Dedifferentiated amniotic fluid mesenchymal stem cell (primary cell): ENCODE measurements at regions not wholly inside any gene's neighbourhood (a gene's known extent, or its start where the extent isn't known, plus 50 kb on each side); places are given as distances from the start of the nearest gene placed in this dataset.
"Not testable (repeated sequence)": the region's sequence is repeated elsewhere in the genome, so short reads cannot be mapped to it uniquely, and the experiment has no call there.

Source experiments
- DNase-seq: peaks from one replicate; pipeline ENCODE4 v3.0.0-alpha.2; 2016; ENCODE audit errors: extremely low spot score

GRCh38 chr13:111620166-111620565 lies 299.7 kb downstream of the TEX29 start:
- no peak for DNase-seq

GRCh38 chr13:111620586-111620985 lies 300.1 kb downstream of the TEX29 start:
- DNase-seq = no peak

- DNase-seq = no peak
Observed at GRCh38 chr13:111621164-111621563, 300.7 kb downstream of the TEX29 start.

GRCh38 chr13:111622051-111622531 lies 301.6 kb downstream of the TEX29 start:
- DNase-seq = no peak

- no peak for DNase-seq
Observed at GRCh38 chr13:111623208-111623607, 302.8 kb downstream of the TEX29 start.

GRCh38 chr13:111623743-111624505 lies 303.5 kb downstream of the TEX29 start:
- no peak for DNase-seq

GRCh38 chr13:111625526-111626315 lies 305.3 kb downstream of the TEX29 start:
- DNase-seq = no peak

GRCh38 chr13:111626371-111627305 lies 306.2 kb downstream of the TEX29 start:
- no peak for DNase-seq

GRCh38 chr13:111627596-111627995 lies 307.2 kb downstream of the TEX29 start:
- DNase-seq = no peak

GRCh38 chr13:111629016-111629415 lies 308.6 kb downstream of the TEX29 start:
- no peak for DNase-seq

- DNase-seq = no peak
Observed at GRCh38 chr13:111629457-111629856, 309.0 kb downstream of the TEX29 start.

- DNase-seq = no peak
Observed at GRCh38 chr13:111629926-111630325, 309.5 kb downstream of the TEX29 start.

- no peak for DNase-seq
Observed at GRCh38 chr13:111630406-111630805, 310.0 kb downstream of the TEX29 start.

GRCh38 chr13:111631271-111631670 lies 310.8 kb downstream of the TEX29 start:
- DNase-seq = not testable (repeated sequence)

GRCh38 chr13:111632906-111633305 lies 312.5 kb downstream of the TEX29 start:
- DNase-seq = no peak

- no peak for DNase-seq
Observed at GRCh38 chr13:111633401-111633800, 313.0 kb downstream of the TEX29 start.

- no peak for DNase-seq
Observed at GRCh38 chr13:111634410-111634809, 314.0 kb downstream of the TEX29 start.

- DNase-seq = no peak
Observed at GRCh38 chr13:111636271-111636670, 315.8 kb downstream of the TEX29 start.

- no peak for DNase-seq
Observed at GRCh38 chr13:111636804-111637203, 316.4 kb downstream of the TEX29 start.

- no peak for DNase-seq
Observed at GRCh38 chr13:111637365-111637764, 316.9 kb downstream of the TEX29 start.

- DNase-seq = no peak
Observed at GRCh38 chr13:111638233-111638632, 317.8 kb downstream of the TEX29 start.

- DNase-seq = no peak
Observed at GRCh38 chr13:111639196-111639705, 318.8 kb downstream of the TEX29 start.
